ENCODE measurements at regions not wholly inside any gene's neighbourhood (a gene's known extent, or its start where the extent isn't known, plus 50 kb on each side); places are given as distances from the start of the nearest gene placed in this dataset.
"Not testable (repeated sequence)": the region's sequence is repeated elsewhere in the genome, so short reads cannot be mapped to it uniquely, and the experiment has no call there.

GRCh38 chr9:102714184-102714583 is 280.9 kb upstream of the CYLC2 start:
- H3K27me3 ChIP-seq (ENCODE audit: control insufficient read depth, insufficient read depth, low read length): no peaks in the 10 kb centered on the region
- DNase-seq (ENCODE audit: low read depth): no peak
- no peaks in the 10 kb centered on the region for H3K36me3 ChIP-seq (ENCODE audit: control insufficient read depth, insufficient read depth, low read length)
- POLR2A ChIA-PET: no interaction called here
- H3K4me3 ChIP-seq (ENCODE audit: low read depth, low read length): no peak overlapping the region
- CTCF ChIA-PET: no interaction called here
- TF ChIP-seq CTCF (IDR thresholded peaks at IDR 0.05; ENCODE audit: insufficient read depth, low read depth, low read length): no peak

GRCh38 chr9:102712910-102713309 is 282.2 kb upstream of the CYLC2 start:
- POLR2A ChIA-PET; H3K36me3 ChIP-seq (ENCODE audit: control insufficient read depth, insufficient read depth, low read length); CTCF ChIA-PET; H3K4me3 ChIP-seq (ENCODE audit: low read depth, low read length); H3K27me3 ChIP-seq (ENCODE audit: control insufficient read depth, insufficient read depth, low read length); DNase-seq (ENCODE audit: low read depth): not testable (repeated sequence)

- DNase-seq (ENCODE audit: low read depth): no peak
- POLR2A ChIA-PET: no interaction called here
- CTCF ChIA-PET: no interaction called here
- no peak for TF ChIP-seq CTCF (IDR thresholded peaks at IDR 0.05; ENCODE audit: insufficient read depth, low read depth, low read length)
- no peaks in the 10 kb centered on the region for H3K36me3 ChIP-seq (ENCODE audit: control insufficient read depth, insufficient read depth, low read length)
- H3K27me3 ChIP-seq (ENCODE audit: control insufficient read depth, insufficient read depth, low read length): no peaks in the 10 kb centered on the region
- no peak overlapping the region for H3K4me3 ChIP-seq (ENCODE audit: low read depth, low read length)
These were observed 294.2 kb upstream of the CYLC2 start for GRCh38 chr9:102700936-102701335.

GRCh38 chr9:102669220-102669619 is 325.9 kb upstream of the CYLC2 start:
- TF ChIP-seq CTCF (IDR thresholded peaks at IDR 0.05; ENCODE audit: insufficient read depth, low read depth, low read length): no peak
- DNase-seq (ENCODE audit: low read depth): no peak
- CTCF ChIA-PET: no interaction called here

GRCh38 chr9:102652471-102652870 is 342.7 kb upstream of the CYLC2 start:
- Histone ChIP-seq H3K27me3 (ENCODE audit: control insufficient read depth, insufficient read depth, low read length) (no peaks in the 10 kb centered on the region), H3K4me3 (ENCODE audit: low read depth, low read length) (no peak overlapping the region), H3K36me3 (ENCODE audit: control insufficient read depth, insufficient read depth, low read length) (no peaks in the 10 kb centered on the region)
- POLR2A ChIA-PET: no interaction called here
- CTCF ChIA-PET: no interaction called here
- TF ChIP-seq CTCF (IDR thresholded peaks at IDR 0.05; ENCODE audit: insufficient read depth, low read depth, low read length): no peak
- DNase-seq (ENCODE audit: low read depth): no peak

More at GRCh38 chr9:102669220-102669619, 325.9 kb upstream of the CYLC2 start:
- POLR2A ChIA-PET: no interaction called here
- Histone ChIP-seq H3K36me3 (ENCODE audit: control insufficient read depth, insufficient read depth, low read length) (no peaks in the 10 kb centered on the region), H3K27me3 (ENCODE audit: control insufficient read depth, insufficient read depth, low read length) (no peaks in the 10 kb centered on the region), H3K4me3 (ENCODE audit: low read depth, low read length) (no peak overlapping the region)

GRCh38 chr9:102650896-102651295 is 344.2 kb upstream of the CYLC2 start:
- Histone ChIP-seq H3K4me3 (ENCODE audit: low read depth, low read length) (no peak overlapping the region), H3K36me3 (ENCODE audit: control insufficient read depth, insufficient read depth, low read length) (no peaks in the 10 kb centered on the region), H3K27me3 (ENCODE audit: control insufficient read depth, insufficient read depth, low read length) (no peaks in the 10 kb centered on the region)
- POLR2A ChIA-PET: no interaction called here
- no peak for DNase-seq (ENCODE audit: low read depth)
- no peak for TF ChIP-seq CTCF (IDR thresholded peaks at IDR 0.05; ENCODE audit: insufficient read depth, low read depth, low read length)
- CTCF ChIA-PET: no interaction called here

Data from BJ (cell line).